HepG2 (cell line): ENCODE measurements at regions not wholly inside any gene's neighbourhood (a gene's known extent, or its start where the extent isn't known, plus 50 kb on each side); places are given as distances from the start of the nearest gene placed in this dataset.

ENCODE experiments used
- DMTF1 ChIP-seq: sonication (generic); formaldehyde crosslinking; IDR thresholded peaks from 2 replicates; pipeline ENCODE4 v1.4.0; 2020; ENCODE audit warnings: mild to moderate bottlenecking, missing genetic modification reagents
- HOXA3 ChIP-seq: sonication (generic); formaldehyde crosslinking; IDR thresholded peaks from 2 replicates; pipeline ENCODE4 v1.5.0; 2020; ENCODE audit warnings: missing genetic modification reagents
- JUN ChIP-seq: sonication (generic); formaldehyde crosslinking; IDR thresholded peaks from 2 replicates; pipeline ENCODE4 v1.4.0; 2020; ENCODE audit warnings: mild to moderate bottlenecking, missing genetic modification reagents
- KDM1A ChIP-seq: IDR thresholded peaks from 2 replicates; pipeline ENCODE4 v1.6.1; 2016; ENCODE audit warnings: missing compliant biosample characterization
- MAFF ChIP-seq: IDR thresholded peaks from 2 replicates; pipeline ENCODE4 v1.6.1; 2011; ENCODE audit warnings: low read depth, low read length, improper control_type of control experiment
- MED1 ChIP-seq: sonication (generic); formaldehyde crosslinking; IDR thresholded peaks from 2 replicates; pipeline ENCODE4 v1.4.0; 2020; ENCODE audit warnings: missing genetic modification reagents
- NFYB ChIP-seq: sonication (generic); formaldehyde crosslinking; IDR thresholded peaks from 2 replicates; pipeline ENCODE4 v1.4.0; 2020; ENCODE audit warnings: missing genetic modification reagents
- PATZ1 ChIP-seq: sonication (generic); formaldehyde crosslinking; IDR thresholded peaks from 2 replicates; pipeline ENCODE4 v1.4.0; 2020; ENCODE audit warnings: missing genetic modification reagents
- PHF21A ChIP-seq: sonication (generic); formaldehyde crosslinking; IDR thresholded peaks from 2 replicates; pipeline ENCODE4 v1.5.0; 2020; ENCODE audit warnings: mild to moderate bottlenecking, missing genetic modification reagents
- PRMT3 ChIP-seq: sonication (generic); formaldehyde crosslinking; IDR thresholded peaks from 2 replicates; pipeline ENCODE4 v1.8.1; 2022; ENCODE audit warnings: low read depth, mild to moderate bottlenecking, moderate library complexity, missing genetic modification reagents, borderline replicate concordance
- RFXANK ChIP-seq: IDR thresholded peaks from 2 replicates; pipeline ENCODE4 v1.6.1; 2016
- SCMH1 ChIP-seq: sonication (generic); formaldehyde crosslinking; IDR thresholded peaks from 2 replicates; pipeline ENCODE4 v1.9.0; 2021; ENCODE audit warnings: missing genetic modification reagents, mild to moderate bottlenecking, borderline replicate concordance
- SIN3A ChIP-seq: IDR thresholded peaks from 2 replicates; pipeline ENCODE4 v1.6.1; 2011; ENCODE audit warnings: low read depth, mild to moderate bottlenecking, control low read depth, low read length, borderline replicate concordance
- ZKSCAN8 ChIP-seq: IDR thresholded peaks from 2 replicates; pipeline ENCODE4 v1.6.1; 2016; ENCODE audit warnings: borderline replicate concordance, missing genetic modification reagents, missing compliant biosample characterization
- ZNF101 ChIP-seq: sonication (generic); formaldehyde crosslinking; IDR thresholded peaks from 2 replicates; pipeline ENCODE4 v1.4.0; 2020; ENCODE audit warnings: mild to moderate bottlenecking, low read depth, missing genetic modification reagents, borderline replicate concordance
- ZNF143 ChIP-seq: sonication (generic); formaldehyde crosslinking; IDR thresholded peaks from 2 replicates; pipeline ENCODE4 v1.4.0; 2020; ENCODE audit warnings: missing genetic modification reagents
- ZNF224 ChIP-seq: sonication (generic); formaldehyde crosslinking; IDR thresholded peaks from 2 replicates; pipeline ENCODE4 v1.5.0; 2020; ENCODE audit warnings: mild to moderate bottlenecking, missing genetic modification reagents
- ZNF414 ChIP-seq: sonication (generic); formaldehyde crosslinking; IDR thresholded peaks from 2 replicates; pipeline ENCODE4 v1.5.0; 2020; ENCODE audit warnings: missing genetic modification reagents
- ZNF546 ChIP-seq: sonication (generic); formaldehyde crosslinking; conservative IDR thresholded peaks from 2 replicates; pipeline ENCODE4 v1.8.1; 2023; ENCODE audit warnings: mild to moderate bottlenecking, missing genetic modification reagents
- ZNF577 ChIP-seq: sonication (generic); formaldehyde crosslinking; IDR thresholded peaks from 2 replicates; pipeline ENCODE4 v1.4.0; 2020; ENCODE audit warnings: mild to moderate bottlenecking, low read depth, missing genetic modification reagents, borderline replicate concordance
- ZNF766 ChIP-seq: sonication (generic); formaldehyde crosslinking; IDR thresholded peaks from 2 replicates; pipeline ENCODE4 v1.5.0; 2020; ENCODE audit warnings: missing genetic modification reagents, borderline replicate concordance
- ZNF878 ChIP-seq: sonication (generic); formaldehyde crosslinking; IDR thresholded peaks from 2 replicates; pipeline ENCODE4 v1.8.1; 2023; ENCODE audit warnings: mild to moderate bottlenecking, missing genetic modification reagents, moderate library complexity
- TF ChIP-seq, protein P1 (sequence below): IDR thresholded peaks from 2 replicates; pipeline ENCODE4 v1.6.1; 2012; ENCODE audit warnings: inconsistent platforms
- TF ChIP-seq, protein P2 (sequence below): sonication (generic); formaldehyde crosslinking; IDR thresholded peaks from 2 replicates; pipeline ENCODE4 v1.5.1; 2020; ENCODE audit warnings: missing genetic modification reagents, mild to moderate bottlenecking, borderline replicate concordance

DNA sequence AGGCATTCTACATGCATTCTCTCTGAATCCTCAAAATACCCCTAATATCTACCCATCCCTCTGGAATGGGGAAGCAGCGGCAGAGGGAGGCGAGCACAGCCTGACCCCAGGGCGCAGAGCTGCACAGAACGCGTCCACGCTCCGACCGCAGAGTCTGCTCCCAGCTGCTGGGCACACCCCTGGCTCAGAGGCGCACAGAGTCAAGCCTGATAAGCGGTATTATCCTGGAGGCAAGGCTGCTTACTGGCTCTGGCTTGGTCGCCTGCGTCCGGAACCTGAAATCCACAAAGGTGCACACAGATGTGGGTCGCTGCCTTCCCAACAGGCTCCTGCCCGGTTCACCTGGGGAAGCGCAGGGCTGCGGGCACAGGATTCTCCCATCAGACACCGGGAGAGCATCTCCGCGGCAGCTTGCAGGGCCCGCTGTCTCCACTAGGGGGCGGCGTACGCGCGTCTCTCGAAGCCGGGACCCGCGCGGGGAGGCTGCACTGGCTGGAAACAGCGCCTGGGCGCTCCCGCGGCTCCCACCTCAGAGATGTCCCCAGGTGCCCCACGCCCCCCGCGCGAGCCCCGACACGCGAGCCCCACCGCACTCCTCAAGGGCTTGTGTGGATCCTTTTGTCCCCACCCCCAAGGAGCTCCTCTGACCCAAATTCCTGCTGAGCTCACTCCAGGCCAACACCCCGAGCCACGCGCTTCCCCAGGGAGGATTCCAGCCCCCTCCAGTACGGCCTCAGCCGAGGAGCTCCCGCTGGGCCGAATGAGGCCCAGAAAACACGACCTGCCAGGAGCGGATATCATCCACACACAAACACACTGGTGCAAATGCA lies 120.1 kb upstream of the FZD10 start (continued):
- TF ChIP-seq PATZ1: no peak
- no peak for TF ChIP-seq DMTF1 (CRISPR knock-in tag)
- TF ChIP-seq ZNF546 (CRISPR knock-in tag): no peak
- TF ChIP-seq, protein P1, sequence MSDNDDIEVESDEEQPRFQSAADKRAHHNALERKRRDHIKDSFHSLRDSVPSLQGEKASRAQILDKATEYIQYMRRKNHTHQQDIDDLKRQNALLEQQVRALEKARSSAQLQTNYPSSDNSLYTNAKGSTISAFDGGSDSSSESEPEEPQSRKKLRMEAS: no peak
- TF ChIP-seq ZNF878 (CRISPR knock-in tag): no peak
- no peak for TF ChIP-seq JUN (CRISPR knock-in tag)
- TF ChIP-seq ZNF143 (CRISPR knock-in tag): peak; percentile 87
- TF ChIP-seq PHF21A (CRISPR knock-in tag): no peak
- TF ChIP-seq SIN3A: no peak
- no peak for TF ChIP-seq ZNF766
- TF ChIP-seq KDM1A (CRISPR knock-in tag): peak; percentile 95
- no peak for TF ChIP-seq PRMT3 (CRISPR knock-in tag)
- no peak for TF ChIP-seq RFXANK (CRISPR knock-in tag)
- no peak for TF ChIP-seq ZNF224 (CRISPR knock-in tag)
- no peak for TF ChIP-seq SCMH1 (CRISPR knock-in tag)
- TF ChIP-seq ZNF414: no peak
- no peak for TF ChIP-seq MAFF
- TF ChIP-seq ZKSCAN8: no peak
- TF ChIP-seq, protein P2, sequence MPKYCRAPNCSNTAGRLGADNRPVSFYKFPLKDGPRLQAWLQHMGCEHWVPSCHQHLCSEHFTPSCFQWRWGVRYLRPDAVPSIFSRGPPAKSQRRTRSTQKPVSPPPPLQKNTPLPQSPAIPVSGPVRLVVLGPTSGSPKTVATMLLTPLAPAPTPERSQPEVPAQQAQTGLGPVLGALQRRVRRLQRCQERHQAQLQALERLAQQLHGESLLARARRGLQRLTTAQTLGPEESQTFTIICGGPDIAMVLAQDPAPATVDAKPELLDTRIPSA (CRISPR knock-in tag): no peak
- TF ChIP-seq MED1 (CRISPR knock-in tag): no peak
- TF ChIP-seq ZNF101: no peak
- TF ChIP-seq ZNF577 (CRISPR knock-in tag): no peak
- peak; percentile 22; the same call in 1 of the 2 replicates for TF ChIP-seq HOXA3 (CRISPR knock-in tag)
- TF ChIP-seq NFYB (CRISPR knock-in tag): no peak
